NCI-H1092 treated with DMSO at 0.1 percent for 48 hours (cell line): ENCODE measurements at regions not wholly inside any gene's neighbourhood (a gene's known extent, or its start where the extent isn't known, plus 50 kb on each side); places are given as distances from the start of the nearest gene placed in this dataset.

Experiments used
- DNase-seq: peaks from one replicate; lab custom pipeline; 2025; lab: John Stamatoyannopoulos, UW

DNA sequence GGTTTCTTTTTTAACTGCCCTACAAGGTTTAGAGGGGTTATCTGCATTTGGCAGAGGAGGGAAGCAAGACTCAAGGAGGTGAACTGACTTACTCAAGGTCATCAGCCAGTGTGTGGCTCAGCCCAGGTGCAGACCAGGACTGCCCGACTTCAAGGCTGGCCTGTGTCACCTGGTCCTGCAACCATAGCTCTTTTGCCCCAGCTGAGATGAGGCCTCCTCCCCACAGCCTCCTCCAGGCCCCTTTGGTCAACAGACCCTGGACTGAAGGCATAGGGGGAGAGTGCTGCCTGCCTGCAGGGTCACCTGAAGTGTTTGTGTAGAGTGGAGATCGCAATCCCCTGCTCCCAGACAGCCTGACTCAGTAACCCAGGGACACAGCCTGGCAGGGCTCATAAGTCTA is 168.5 kb upstream of the GLI2 start:
- DNase-seq, result no peak

DNA sequence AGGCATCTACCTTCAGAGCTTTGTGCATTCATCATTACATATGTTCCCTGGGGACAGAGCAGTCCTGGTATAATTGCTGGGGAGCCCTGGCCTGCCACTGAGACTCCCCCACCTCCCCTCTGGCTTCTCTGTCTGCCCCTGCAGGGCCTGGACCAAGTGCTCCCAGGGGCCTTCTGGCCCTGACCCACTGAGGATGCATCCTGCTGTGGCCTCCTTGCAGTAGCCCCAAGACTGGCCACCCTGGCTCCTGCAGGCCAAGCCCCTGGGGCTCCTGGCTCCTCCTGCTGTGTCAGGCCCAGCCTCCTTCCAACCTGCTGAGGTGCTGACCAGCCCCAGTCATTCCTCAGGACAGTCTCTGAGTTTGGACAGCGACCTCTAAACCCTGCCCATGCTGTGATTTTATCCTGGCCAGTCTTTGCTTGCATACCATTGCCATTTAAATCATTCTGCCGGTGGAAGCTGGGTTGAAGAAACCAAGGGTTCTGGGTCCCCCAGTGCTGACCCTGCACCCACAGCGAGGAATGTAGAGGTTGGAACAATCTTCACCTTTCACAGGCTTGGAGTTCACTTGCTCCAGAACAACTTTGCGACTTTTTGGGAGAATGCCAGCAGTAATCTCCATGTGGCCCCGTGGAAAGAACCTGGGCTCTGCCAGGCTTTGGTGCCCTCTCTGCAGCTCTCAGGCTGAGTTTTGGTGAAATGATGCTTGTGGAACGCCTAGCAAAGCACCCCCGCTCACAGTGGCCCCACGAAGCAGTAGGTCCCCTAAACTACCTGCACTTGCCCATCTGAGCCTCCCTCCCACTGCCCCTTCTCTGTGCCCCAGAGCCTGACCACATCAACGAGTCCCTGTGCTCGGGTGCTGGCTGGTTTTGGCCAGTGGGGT is 167.3 kb upstream of the GLI2 start:
- no peak for DNase-seq

GRCh38 chr2:120568975-120569268 is 166.7 kb upstream of the GLI2 start:
- DNase-seq, result no peak

DNA sequence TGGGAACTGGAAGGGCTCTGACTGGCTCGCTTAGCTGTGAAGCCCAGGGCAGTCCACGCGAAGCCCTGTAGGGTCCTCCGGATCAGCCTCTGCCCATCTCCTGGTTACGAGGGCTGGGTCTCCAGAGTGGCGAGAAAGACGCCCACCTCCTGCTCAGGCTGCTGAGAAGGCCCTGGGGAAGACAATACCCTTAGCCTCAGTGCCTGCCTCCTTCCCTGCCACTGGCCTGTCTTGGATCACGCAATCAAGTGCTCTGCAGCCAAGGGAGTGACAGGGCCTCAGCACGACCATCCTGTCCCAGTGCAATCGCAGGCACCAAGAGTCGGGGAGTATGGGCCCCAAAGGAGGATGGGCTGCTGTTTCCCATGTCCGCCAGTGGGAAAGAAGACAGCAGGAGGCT is 165.7 kb upstream of the GLI2 start:
- no peak for DNase-seq

GRCh38 chr2:120570546-120570945 is 165.1 kb upstream of the GLI2 start:
- DNase-seq, result no peak

GRCh38 chr2:120571015-120571728 is 164.5 kb upstream of the GLI2 start:
- DNase-seq, result no peak

GRCh38 chr2:120572226-120572625 is 163.4 kb upstream of the GLI2 start:
- no peak for DNase-seq

GRCh38 chr2:120574620-120575019 is 161.0 kb upstream of the GLI2 start:
- DNase-seq, result no peak

- DNase-seq, result no peak
Observed at GRCh38 chr2:120575966-120576365, 159.7 kb upstream of the GLI2 start.

GRCh38 chr2:120576509-120577474 is 158.9 kb upstream of the GLI2 start:
- no peak for DNase-seq

GRCh38 chr2:120577721-120578295 is 157.9 kb upstream of the GLI2 start:
- no peak for DNase-seq

DNA sequence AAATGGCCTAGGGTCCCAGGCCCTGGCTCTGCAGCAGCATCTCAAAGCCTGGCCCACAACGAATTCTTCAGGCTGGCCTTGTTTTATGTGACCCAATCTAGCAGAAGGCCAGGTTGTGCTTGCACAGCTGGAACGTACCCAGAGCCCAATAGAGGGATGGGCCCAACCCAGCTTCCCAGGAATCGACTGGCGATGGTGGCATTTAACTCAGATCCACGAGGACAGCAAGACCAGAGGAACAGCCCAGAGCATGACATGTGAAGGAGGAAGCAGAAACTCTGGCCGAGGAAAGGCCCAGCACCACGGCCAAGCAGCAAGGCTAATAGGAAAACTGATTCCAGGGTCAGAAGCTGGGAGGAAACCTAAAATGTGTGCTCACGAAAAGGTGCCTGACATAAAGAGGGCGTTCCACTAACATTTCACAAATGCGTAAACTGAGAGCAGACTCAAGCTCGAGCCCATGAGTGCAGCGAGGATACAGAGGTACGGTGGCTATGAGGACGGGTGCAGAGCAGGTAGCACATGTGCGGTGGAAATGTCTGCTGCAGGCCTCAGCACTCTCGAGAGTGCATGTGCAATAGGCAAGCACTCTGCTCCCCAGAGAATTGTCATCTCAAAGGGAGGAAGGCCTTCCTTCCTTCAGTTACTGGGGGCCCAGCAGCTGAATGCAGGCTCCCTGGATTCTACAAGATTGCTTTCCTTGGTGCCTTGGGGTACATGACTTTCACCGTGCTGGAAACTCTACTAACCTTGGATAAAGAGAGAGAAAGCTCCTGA is 156.9 kb upstream of the GLI2 start:
- DNase-seq, result no peak

GRCh38 chr2:120579916-120580685 is 155.6 kb upstream of the GLI2 start:
- DNase-seq, result no peak

DNA sequence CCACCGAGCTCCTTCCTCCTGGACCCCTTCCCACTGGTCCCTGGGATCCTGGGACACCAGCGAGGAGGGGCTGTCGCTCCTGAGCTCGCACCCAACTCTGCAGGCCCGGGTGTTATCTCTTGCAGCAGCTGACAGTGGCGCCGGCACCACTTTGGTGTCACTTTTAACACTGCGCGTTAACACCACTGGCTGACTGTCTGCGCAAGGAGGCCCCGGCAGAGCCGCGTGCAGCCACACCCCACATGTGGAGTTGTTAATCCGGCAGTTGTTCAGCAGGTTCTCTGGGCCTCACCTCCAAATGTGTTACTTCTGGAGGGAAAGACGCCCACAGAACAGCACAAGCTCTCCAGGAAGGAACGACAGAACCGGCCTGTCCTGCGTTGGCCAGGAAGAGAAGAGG is 155.0 kb upstream of the GLI2 start:
- no peak for DNase-seq

GRCh38 chr2:120583121-120583520 is 152.5 kb upstream of the GLI2 start:
- DNase-seq, result no peak

- no peak for DNase-seq
Observed at GRCh38 chr2:120583851-120584570, 151.7 kb upstream of the GLI2 start.

DNA sequence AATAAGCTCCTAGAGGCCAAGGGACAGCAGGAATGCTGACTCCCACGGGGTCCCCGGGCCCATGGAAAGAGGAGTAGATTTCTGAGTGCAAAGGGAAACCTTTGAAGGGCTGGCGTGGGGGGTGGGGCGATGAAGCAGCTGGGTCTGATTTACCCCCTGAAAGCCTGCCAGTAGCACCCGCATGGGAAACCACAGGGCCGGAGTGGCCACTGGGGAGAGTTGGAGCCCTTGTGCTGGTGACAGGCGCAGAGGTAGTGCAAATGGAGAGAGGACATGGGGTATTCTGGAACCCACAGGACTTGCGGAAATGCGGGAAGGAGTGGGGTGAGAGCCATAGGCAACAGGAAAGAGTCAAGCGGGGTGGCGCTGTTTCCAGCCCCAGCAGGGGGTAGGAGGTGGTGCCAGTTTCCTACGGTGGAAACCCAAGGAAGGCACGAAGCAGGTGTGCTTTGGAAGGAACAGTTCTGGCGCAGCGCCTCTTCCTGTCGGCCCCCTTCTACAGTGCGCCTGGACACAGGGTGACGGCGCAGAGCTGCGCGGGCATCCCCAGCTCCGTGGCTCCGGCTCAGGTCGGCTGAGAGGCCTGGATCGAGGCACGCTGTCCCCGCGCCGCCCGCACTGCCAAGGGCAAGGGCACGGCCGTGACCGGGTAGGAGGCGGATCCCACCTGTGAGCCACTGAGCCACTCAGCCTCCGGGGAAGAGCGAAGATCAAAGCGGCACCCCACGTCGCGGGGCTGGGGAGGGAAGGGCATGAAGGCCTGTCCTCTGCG is 149.0 kb upstream of the GLI2 start:
- no peak for DNase-seq

DNA sequence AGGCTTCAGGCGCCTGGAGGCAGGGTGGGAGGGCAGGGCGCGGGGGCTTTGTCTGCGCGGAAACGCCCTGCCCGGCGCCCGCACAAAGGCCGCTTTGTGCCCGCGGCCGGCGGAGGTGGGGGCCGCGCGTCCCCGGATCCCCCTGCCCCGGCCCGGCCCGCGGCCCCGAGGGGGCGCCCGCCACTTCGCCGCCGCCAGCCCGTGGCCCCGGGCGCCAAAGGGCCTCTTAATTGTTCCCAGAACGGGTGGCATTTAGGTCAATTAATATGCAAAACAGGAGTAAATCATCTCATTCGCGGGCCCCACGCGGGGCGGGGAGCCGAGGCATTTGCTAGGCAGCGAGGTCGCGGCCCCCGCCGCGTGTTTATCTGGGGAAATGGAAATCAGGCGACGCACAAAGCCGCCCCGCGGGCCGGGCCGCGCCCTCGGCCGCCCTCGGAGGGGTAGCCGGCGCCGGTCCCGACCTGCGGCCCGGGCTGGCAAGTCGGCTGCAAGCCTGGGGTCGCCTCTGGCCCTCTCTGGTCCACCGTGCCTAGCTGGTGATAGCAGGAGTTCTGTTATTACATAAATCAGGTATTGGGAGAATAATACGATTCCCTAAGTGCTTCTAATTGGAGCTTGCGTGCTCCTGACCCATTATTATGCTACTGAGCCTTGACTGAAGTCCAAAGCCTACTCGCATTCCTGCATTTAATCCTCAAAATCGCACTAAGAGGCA is 148.2 kb upstream of the GLI2 start:
- no peak for DNase-seq

- no peak for DNase-seq
Observed at GRCh38 chr2:120587997-120588336, 147.7 kb upstream of the GLI2 start.
